Ascending aorta (tissue), 2 donors: ENCODE measurements at regions not wholly inside any gene's neighbourhood (a gene's known extent, or its start where the extent isn't known, plus 50 kb on each side); places are given as distances from the start of the nearest gene placed in this dataset.
"Not testable (repeated sequence)": the region's sequence is repeated elsewhere in the genome, so short reads cannot be mapped to it uniquely, and the experiment has no call there.

Source experiments
- DNase-seq, 2 donors: peaks; one replicate each; pipeline ENCODE4 v3.0.0-alpha.2; 2019; ENCODE audit warnings: low spot score in 2 of 2
- H3K27ac ChIP-seq, 2 donors: fragments of 200-600 bp; sonication (generic); one replicate each; pipeline ENCODE4 v1.5.1; 2016 to 2017; ENCODE audit warnings: mild to moderate bottlenecking in 1 of 2
- H3K27me3 ChIP-seq: fragments of 200-600 bp; sonication (generic); one replicate; pipeline ENCODE4 v1.5.1; 2017
- H3K36me3 ChIP-seq, 2 donors: fragments of 200-600 bp; sonication (generic); one replicate each; pipeline ENCODE4 v1.5.1; 2016
- H3K4me1 ChIP-seq, 2 donors: fragments of 200-600 bp; sonication (generic); one replicate each; pipeline ENCODE4 v1.5.1; 2016 to 2017; ENCODE audit warnings: mild to moderate bottlenecking in 1 of 2
- H3K4me3 ChIP-seq, 2 donors: fragments of 200-600 bp; sonication (generic); one replicate each; pipeline ENCODE4 v1.5.1; 2016 to 2017; ENCODE audit warnings: mild to moderate bottlenecking in 1 of 2
- H3K9me3 ChIP-seq, 2 donors: fragments of 200-600 bp; sonication (generic); one replicate each; pipeline ENCODE4 v1.5.1; 2016
- CTCF ChIP-seq, 3 experiments: fragments of 200-600 bp in 2 of 3; fragments of 450-650 bp in 1 of 3; sonication (generic) in 2 of 3; IDR thresholded peaks; one replicate each; pipeline ENCODE4 v1.5.1; 2016 to 2019; ENCODE audit warnings: antibody characterized with exemption in 3 of 3, mild to moderate bottlenecking in 1 of 3, moderate library complexity in 1 of 3
- intact Hi-C: fragments of 100-400 bp; cut with DNase I; formaldehyde crosslinking; loops from one replicate; pipeline ENCODE4 v1.15.1; 2023

GRCh38 chr6:85920782-85921181, 278.1 kb upstream of the SYNCRIP start:
- no peak for TF ChIP-seq CTCF (IDR thresholded peaks at IDR 0.05)
- intact Hi-C loops: loop anchor here (5.0 kb wide), 2 partner anchors 937 to 1112 kb away; no protein-coding TSS in a partner anchor
- DNase-seq: no peak
- no peaks in the 10 kb centered on the region for H3K36me3 ChIP-seq
- peaks cover 0 to 2% of the 10 kb centered on the region in 2 donors for H3K9me3 ChIP-seq
- H3K4me1 ChIP-seq: no peaks in the 10 kb centered on the region
- no peak overlapping the region for H3K4me3 ChIP-seq
- no peaks in the 10 kb centered on the region for H3K27me3 ChIP-seq
- H3K27ac ChIP-seq: no peak overlapping the region

- intact Hi-C loops: no loop called here
- Histone ChIP-seq H3K4me1 (no peaks in the 10 kb centered on the region), H3K27ac (no peak overlapping the region), H3K4me3 (no peak overlapping the region), H3K27me3 (no peaks in the 10 kb centered on the region), H3K9me3 (no peaks in the 10 kb centered on the region), H3K36me3 (no peaks in the 10 kb centered on the region)
- TF ChIP-seq CTCF (IDR thresholded peaks at IDR 0.05): no peak
- DNase-seq: no peak
Measured at GRCh38 chr6:85917522-85917921, 274.8 kb upstream of the SYNCRIP start.

GRCh38 chr6:85913001-85913400, 270.3 kb upstream of the SYNCRIP start:
- H3K4me3 ChIP-seq: no peak overlapping the region
- H3K36me3 ChIP-seq: no peaks in the 10 kb centered on the region

GRCh38 chr6:85912582-85912981, 269.9 kb upstream of the SYNCRIP start:
- Histone ChIP-seq H3K4me3 (no peak overlapping the region), H3K36me3 (no peaks in the 10 kb centered on the region), H3K27me3 (no peaks in the 10 kb centered on the region), H3K9me3 (no peaks in the 10 kb centered on the region), H3K4me1 (no peaks in the 10 kb centered on the region), H3K27ac (no peak overlapping the region)
- intact Hi-C loops: no loop called here
- TF ChIP-seq CTCF (IDR thresholded peaks at IDR 0.05): no peak
- no peak for DNase-seq

More at GRCh38 chr6:85913001-85913400, 270.3 kb upstream of the SYNCRIP start:
- TF ChIP-seq CTCF (IDR thresholded peaks at IDR 0.05): no peak
- Histone ChIP-seq H3K4me1 (no peaks in the 10 kb centered on the region), H3K27ac (no peak overlapping the region), H3K9me3 (no peaks in the 10 kb centered on the region), H3K27me3 (no peaks in the 10 kb centered on the region)
- DNase-seq: no peak
- intact Hi-C loops: no loop called here

- Histone ChIP-seq H3K36me3 (no peaks in the 10 kb centered on the region), H3K9me3 (no peaks in the 10 kb centered on the region), H3K4me3 (no peak overlapping the region), H3K4me1 (no peaks in the 10 kb centered on the region), H3K27me3 (no peaks in the 10 kb centered on the region), H3K27ac (no peak overlapping the region)
- intact Hi-C loops: no loop called here
- TF ChIP-seq CTCF (IDR thresholded peaks at IDR 0.05): no peak
- DNase-seq: no peak
Measured at GRCh38 chr6:85911067-85911466, 268.4 kb upstream of the SYNCRIP start.

GRCh38 chr6:85908120-85908519, 265.4 kb upstream of the SYNCRIP start:
- DNase-seq, H3K4me1 ChIP-seq, H3K9me3 ChIP-seq, intact Hi-C loops, H3K36me3 ChIP-seq, H3K27ac ChIP-seq, H3K27me3 ChIP-seq, H3K4me3 ChIP-seq: not testable (repeated sequence)
